ENCODE measurements at regions not wholly inside any gene's neighbourhood (a gene's known extent, or its start where the extent isn't known, plus 50 kb on each side); places are given as distances from the start of the nearest gene placed in this dataset.

DNA sequence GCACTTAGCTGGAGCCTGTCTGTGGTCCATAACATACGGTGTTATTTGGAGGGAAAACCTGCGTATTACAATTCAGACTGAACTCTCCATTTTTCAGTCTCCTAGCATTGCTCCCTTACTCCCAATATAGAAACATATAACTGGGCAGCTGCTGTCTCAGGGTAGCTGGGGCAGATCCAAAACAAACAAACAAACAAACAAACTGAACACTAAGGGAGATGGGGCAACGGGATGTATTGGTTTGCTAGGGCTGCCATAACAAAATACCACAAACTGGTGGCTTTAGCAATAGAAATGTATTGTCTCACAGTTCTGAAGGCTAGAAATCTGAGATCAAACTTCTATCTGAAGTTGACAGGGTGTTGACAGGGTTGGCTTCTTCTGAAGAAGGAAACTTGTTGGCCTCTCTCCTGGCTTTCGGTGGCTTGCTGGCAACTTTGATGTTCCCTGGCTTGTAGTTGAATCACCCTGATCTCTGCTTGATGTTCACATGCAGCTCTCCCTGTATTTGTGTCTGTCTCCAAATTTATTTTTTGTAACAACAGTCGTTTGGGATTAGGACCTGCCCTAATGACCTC, 329.3 kb upstream of the ZNF804A start:
- H3K9me1 ChIP-seq (ENCODE audit: control insufficient read depth, insufficient read depth, low read length): no peaks in the 10 kb centered on the region
- H3K36me3 ChIP-seq (ENCODE audit: control insufficient read depth, insufficient read depth, low read length): no peaks in the 10 kb centered on the region
- H4K20me1 ChIP-seq (replicated peaks; ENCODE audit: control insufficient read depth, insufficient read depth, low read length): no peaks in the 10 kb centered on the region
- no peak for ATAC-seq
- in situ Hi-C loops (cut with MboI): no loop called here
- no peaks in the 10 kb centered on the region for H3K9me3 ChIP-seq (replicated peaks; ENCODE audit: control insufficient read depth, insufficient read depth, low read depth, low read length)
- H3K4me2 ChIP-seq (ENCODE audit: insufficient read depth, low read length): no peak overlapping the region
- H3K9ac ChIP-seq (ENCODE audit: insufficient read depth in 1 of 2, low read depth in 2 of 2, low read length in 2 of 2): no peak overlapping the region
- H2AFZ ChIP-seq (ENCODE audit: low read depth, low read length): no peak overlapping the region
- 19% methylated on average over 5 of the region's 5 CpGs for WGBS (ENCODE audit: insufficient coverage, low coverage, missing lambda C conversion rate)
- no peak overlapping the region for H3K4me3 ChIP-seq
- H3K4me1 ChIP-seq (replicated peaks in 1 of 2; ENCODE audit: control insufficient read depth in 2 of 2, insufficient read depth in 2 of 2, low read length in 2 of 2): no peaks in the 10 kb centered on the region; a peak in 1 of 5 replicates
- CTCF ChIA-PET (ENCODE audit: low intra/inter-chr PET ratio): no interaction called here
- peak; percentile 51; the same call in 1 of the 2 replicates for TF ChIP-seq FOXJ2 (tag; IDR thresholded peaks at IDR 0.05)
- TF ChIP-seq ZKSCAN3 (CRISPR knock-in tag; IDR thresholded peaks at IDR 0.05): no peak
- no peak overlapping the region for H3K27ac ChIP-seq (ENCODE audit: extremely low read depth, low read depth, low read length)
- intact Hi-C loops (cut with micrococcal nuclease): no loop called here
- no TSS peak for BruUV-seq (replicated peaks)
- FAIRE-seq: no peak
- POLR2A ChIA-PET: no interaction called here
- no peak for DNase-seq (ENCODE audit: extremely low read depth in 1 of 4, low spot score in 3 of 4)
- no peaks in the 10 kb centered on the region for H3K27me3 ChIP-seq (ENCODE audit: control insufficient read depth in 2 of 2, insufficient read depth in 2 of 2, low read length in 2 of 2)
- no peaks in the 10 kb centered on the region for H3K79me2 ChIP-seq (ENCODE audit: control insufficient read depth, insufficient read depth, low read length)

DNA sequence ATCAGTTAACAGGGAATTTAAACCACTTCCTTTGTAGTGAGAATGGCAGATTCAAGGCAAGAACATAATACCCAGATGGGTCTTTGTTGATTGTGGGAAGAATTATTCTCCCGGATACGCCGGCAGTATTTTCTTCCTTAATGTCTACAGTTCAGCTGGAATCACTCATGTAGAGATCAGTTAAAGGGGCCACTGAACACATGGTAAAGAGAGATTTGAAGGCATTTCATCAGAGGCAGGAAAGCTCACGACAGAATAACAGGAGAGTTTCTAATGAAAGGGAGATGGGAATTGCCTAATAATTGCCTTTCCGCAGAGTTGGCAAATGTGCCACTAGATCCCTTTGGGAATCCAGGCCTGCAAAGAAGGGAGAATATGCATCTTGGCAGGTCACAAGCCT, 327.7 kb upstream of the ZNF804A start:
- Histone ChIP-seq H3K79me2 (ENCODE audit: control insufficient read depth, insufficient read depth, low read length) (no peaks in the 10 kb centered on the region), H3K4me1 (replicated peaks in 1 of 2; ENCODE audit: control insufficient read depth in 2 of 2, insufficient read depth in 2 of 2, low read length in 2 of 2) (no peaks in the 10 kb centered on the region; a peak in 1 of 5 replicates), H3K9me3 (replicated peaks; ENCODE audit: control insufficient read depth, insufficient read depth, low read depth, low read length) (no peaks in the 10 kb centered on the region), H3K9ac (ENCODE audit: insufficient read depth in 1 of 2, low read depth in 2 of 2, low read length in 2 of 2) (no peak overlapping the region), H3K36me3 (ENCODE audit: control insufficient read depth, insufficient read depth, low read length) (no peaks in the 10 kb centered on the region), H3K27me3 (ENCODE audit: control insufficient read depth in 2 of 2, insufficient read depth in 2 of 2, low read length in 2 of 2) (no peaks in the 10 kb centered on the region), H4K20me1 (replicated peaks; ENCODE audit: control insufficient read depth, insufficient read depth, low read length) (no peaks in the 10 kb centered on the region), H3K4me2 (ENCODE audit: insufficient read depth, low read length) (no peak overlapping the region), H2AFZ (ENCODE audit: low read depth, low read length) (0 out of 2 replicates have a peak overlapping the region, but pooled peaks have one; percentile 2), H3K9me1 (ENCODE audit: control insufficient read depth, insufficient read depth, low read length) (no peaks in the 10 kb centered on the region), H3K27ac (ENCODE audit: extremely low read depth, low read depth, low read length) (no peak overlapping the region), H3K4me3 (no peak overlapping the region)
- in situ Hi-C loops (cut with MboI): no loop called here
- WGBS (ENCODE audit: insufficient coverage, low coverage, missing lambda C conversion rate): 24% methylated on average over 5 of the region's 5 CpGs
- DNase-seq (ENCODE audit: extremely low read depth in 1 of 4, low spot score in 3 of 4) (no peak), ATAC-seq (no peak), FAIRE-seq (no peak)
- CTCF ChIA-PET (ENCODE audit: low intra/inter-chr PET ratio): no interaction called here
- no TSS peak for BruUV-seq (replicated peaks)
- POLR2A ChIA-PET: no interaction called here
- intact Hi-C loops (cut with micrococcal nuclease): no loop called here
- TF ChIP-seq KAT7 (CRISPR knock-in tag; IDR thresholded peaks at IDR 0.05; ENCODE audit: borderline replicate concordance) (no peak), CHD4 (IDR thresholded peaks at IDR 0.05; ENCODE audit: insufficient read depth, insufficient replicate concordance, low read depth, low read length, poor library complexity, severe bottlenecking) (no peak), RBM39 (optimal IDR thresholded peaks at IDR 0.05; ENCODE audit: low read depth, low read length) (no peak), ZNF347 (CRISPR knock-in tag; IDR thresholded peaks at IDR 0.05; ENCODE audit: low read depth) (no peak), TAL1 (IDR thresholded peaks at IDR 0.05) (no peak), C11orf30 (IDR thresholded peaks at IDR 0.05; ENCODE audit: low read depth) (no peak), ZBTB8A (IDR thresholded peaks at IDR 0.05; ENCODE audit: partially characterized antibody) (no peak), ZNF311 (CRISPR knock-in tag; IDR thresholded peaks at IDR 0.05) (no peak)
- TF ChIP-seq, protein P1, sequence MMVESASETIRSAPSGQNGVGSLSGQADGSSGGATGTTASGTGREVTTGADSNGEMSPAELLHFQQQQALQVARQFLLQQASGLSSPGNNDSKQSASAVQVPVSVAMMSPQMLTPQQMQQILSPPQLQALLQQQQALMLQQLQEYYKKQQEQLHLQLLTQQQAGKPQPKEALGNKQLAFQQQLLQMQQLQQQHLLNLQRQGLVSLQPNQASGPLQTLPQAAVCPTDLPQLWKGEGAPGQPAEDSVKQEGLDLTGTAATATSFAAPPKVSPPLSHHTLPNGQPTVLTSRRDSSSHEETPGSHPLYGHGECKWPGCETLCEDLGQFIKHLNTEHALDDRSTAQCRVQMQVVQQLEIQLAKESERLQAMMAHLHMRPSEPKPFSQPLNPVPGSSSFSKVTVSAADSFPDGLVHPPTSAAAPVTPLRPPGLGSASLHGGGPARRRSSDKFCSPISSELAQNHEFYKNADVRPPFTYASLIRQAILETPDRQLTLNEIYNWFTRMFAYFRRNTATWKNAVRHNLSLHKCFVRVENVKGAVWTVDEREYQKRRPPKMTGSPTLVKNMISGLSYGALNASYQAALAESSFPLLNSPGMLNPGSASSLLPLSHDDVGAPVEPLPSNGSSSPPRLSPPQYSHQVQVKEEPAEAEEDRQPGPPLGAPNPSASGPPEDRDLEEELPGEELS (CRISPR knock-in tag; IDR thresholded peaks at IDR 0.05; ENCODE audit: borderline replicate concordance): no peak
- TF ChIP-seq, protein P2, sequence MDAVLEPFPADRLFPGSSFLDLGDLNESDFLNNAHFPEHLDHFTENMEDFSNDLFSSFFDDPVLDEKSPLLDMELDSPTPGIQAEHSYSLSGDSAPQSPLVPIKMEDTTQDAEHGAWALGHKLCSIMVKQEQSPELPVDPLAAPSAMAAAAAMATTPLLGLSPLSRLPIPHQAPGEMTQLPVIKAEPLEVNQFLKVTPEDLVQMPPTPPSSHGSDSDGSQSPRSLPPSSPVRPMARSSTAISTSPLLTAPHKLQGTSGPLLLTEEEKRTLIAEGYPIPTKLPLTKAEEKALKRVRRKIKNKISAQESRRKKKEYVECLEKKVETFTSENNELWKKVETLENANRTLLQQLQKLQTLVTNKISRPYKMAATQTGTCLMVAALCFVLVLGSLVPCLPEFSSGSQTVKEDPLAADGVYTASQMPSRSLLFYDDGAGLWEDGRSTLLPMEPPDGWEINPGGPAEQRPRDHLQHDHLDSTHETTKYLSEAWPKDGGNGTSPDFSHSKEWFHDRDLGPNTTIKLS (IDR thresholded peaks at IDR 0.05; ENCODE audit: borderline replicate concordance, low read depth): no peak
